Heart right ventricle (tissue), 16 donors: ENCODE measurements at regions not wholly inside any gene's neighbourhood (a gene's known extent, or its start where the extent isn't known, plus 50 kb on each side); places are given as distances from the start of the nearest gene placed in this dataset.

Source experiments
- ATAC-seq, 8 donors: fragments of 200-7000 bp; cut with Tn5 transposase; one replicate each; pipeline ENCODE4 v1.9.1; 2020; ENCODE audit warnings: mild to moderate bottlenecking in 8 of 8, moderate library complexity in 8 of 8, moderate number of reproducible peaks in 1 of 8
- DNase-seq, 2 donors: peaks; one replicate each; pipeline ENCODE4 v3.0.0-alpha.2; 2020
- H3K27ac ChIP-seq, 10 donors: fragments of 200-600 bp; sonication (generic) in 2 of 10; one replicate each; pipeline versions ENCODE4 v1.5.0 to v1.8.0; 2020 to 2022; ENCODE audit warnings: mild to moderate bottlenecking in 3 of 10
- H3K27me3 ChIP-seq, 7 donors: fragments of 200-600 bp; one replicate each; pipeline ENCODE4 v1.8.0; 2021 to 2022; ENCODE audit warnings: mild to moderate bottlenecking in 2 of 7
- H3K36me3 ChIP-seq, 9 donors: fragments of 200-600 bp; sonication (generic) in 1 of 9; one replicate each; pipeline versions ENCODE4 v1.5.0 to v1.8.0; 2020 to 2022; ENCODE audit warnings: mild to moderate bottlenecking in 2 of 9
- H3K4me1 ChIP-seq, 9 donors: fragments of 200-600 bp; sonication (generic) in 1 of 9; one replicate each; pipeline versions ENCODE4 v1.5.0 to v1.8.0; 2020 to 2022; ENCODE audit warnings: mild to moderate bottlenecking in 4 of 9
- H3K4me3 ChIP-seq, 10 donors: fragments of 200-600 bp; sonication (generic) in 2 of 10; one replicate each; pipeline versions ENCODE4 v1.5.0 to v1.8.0; 2020 to 2022; ENCODE audit warnings: mild to moderate bottlenecking in 7 of 10, moderate library complexity in 2 of 10
- H3K9me3 ChIP-seq, 11 donors: fragments of 200-600 bp in 10 of 11; sonication (generic) in 2 of 11; one replicate each; pipeline versions ENCODE4 v1.5.0 to v1.8.0; 2013 to 2022; ENCODE audit warnings: mild to moderate bottlenecking in 2 of 11, control low read depth in 1 of 11, moderate library complexity in 1 of 11
- WGBS, 2 donors: extraction: QIAGEN DNeasy Blood & Tissue Kit; methylation state at CpG; one replicate each; pipeline ENCODE4 v1.1.7; 2013; ENCODE audit warnings: inconsistent platforms in 1 of 2; 5-methylcytosine and 5-hydroxymethylcytosine counted together
- intact Hi-C, 10 donors: fragments of 100-400 bp; cut with DNase I; formaldehyde crosslinking; loops; one replicate each; pipeline versions ENCODE4 v1.11.1 to v1.14.2; 2022
- TF ChIP-seq, protein P1 (sequence below), 9 donors: fragments of 200-600 bp; sonication (generic) in 2 of 9; IDR thresholded peaks; one replicate each; pipeline versions ENCODE4 v1.5.0 to v1.8.0; 2021 to 2022; ENCODE audit warnings: antibody characterized with exemption in 9 of 9, mild to moderate bottlenecking in 5 of 9, moderate library complexity in 1 of 9
- donor health status: Arrhythmogenic right ventricular cardiomyopathy.
- donor health status: ischemic (EF 13 %, LVEDD 7.1; RV severe dilation, severe dysfunction).
- donor health status: healthy with polysubstance abuse.
- donor health status: DM: no; HTN: yes; CAD: no.
- donor health status: DM: no; HTN: no; CAD: no.
- donor health status: ischemic (EF 25% LVEDD 6.9; RV normal size, moderate dysfunction).
- donor health status: ischemic (EF 25% LVEDD 5.7; RV mildly dilated, moderate dysfunction).
- donor health status: healthy.
- donor health status: DM: yes; HTN: yes; CAD: no.
- donor health status: Ischemic cardiomyopathy.
- donor health status: ischemic (EF 35%, LVEDD 5.7; RV mildly dilated, moderate dysfunction).
- donor health status: nonischemic (EF 11% LVEDD 7.7; RV severe dilation, severe dysfunction).
- donor health status: DM: yes; HTN: yes; CAD: no.
- donor health status: PGD.
- donor health status: ischemic (EF 29% LVEDD 5.4; RV normal size, mild dysfunction).
- donor health status: nonischemic (EF 23%, LVEDD 6.1; RV moderate dilation, normal function).

DNA sequence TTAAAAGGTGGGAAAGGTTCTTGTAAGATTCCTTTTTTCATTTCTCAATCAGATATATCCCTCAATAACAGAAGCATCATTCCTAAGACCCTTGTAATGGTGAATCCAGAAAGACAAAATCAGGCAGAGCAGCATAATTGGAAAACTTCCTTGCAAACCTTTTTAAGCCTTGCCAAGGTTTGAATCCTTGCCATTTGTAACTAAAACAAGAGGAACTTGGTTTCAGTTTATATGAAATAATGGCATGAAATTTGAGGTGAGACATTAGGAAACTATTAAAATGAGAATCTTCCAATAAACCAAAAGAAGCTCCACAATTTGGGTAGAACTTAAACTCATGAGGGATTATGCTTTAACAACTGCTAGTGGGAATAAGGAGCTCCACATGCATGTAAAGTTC lies 384.7 kb upstream of the SMC2 start:
- TF ChIP-seq, protein P1, sequence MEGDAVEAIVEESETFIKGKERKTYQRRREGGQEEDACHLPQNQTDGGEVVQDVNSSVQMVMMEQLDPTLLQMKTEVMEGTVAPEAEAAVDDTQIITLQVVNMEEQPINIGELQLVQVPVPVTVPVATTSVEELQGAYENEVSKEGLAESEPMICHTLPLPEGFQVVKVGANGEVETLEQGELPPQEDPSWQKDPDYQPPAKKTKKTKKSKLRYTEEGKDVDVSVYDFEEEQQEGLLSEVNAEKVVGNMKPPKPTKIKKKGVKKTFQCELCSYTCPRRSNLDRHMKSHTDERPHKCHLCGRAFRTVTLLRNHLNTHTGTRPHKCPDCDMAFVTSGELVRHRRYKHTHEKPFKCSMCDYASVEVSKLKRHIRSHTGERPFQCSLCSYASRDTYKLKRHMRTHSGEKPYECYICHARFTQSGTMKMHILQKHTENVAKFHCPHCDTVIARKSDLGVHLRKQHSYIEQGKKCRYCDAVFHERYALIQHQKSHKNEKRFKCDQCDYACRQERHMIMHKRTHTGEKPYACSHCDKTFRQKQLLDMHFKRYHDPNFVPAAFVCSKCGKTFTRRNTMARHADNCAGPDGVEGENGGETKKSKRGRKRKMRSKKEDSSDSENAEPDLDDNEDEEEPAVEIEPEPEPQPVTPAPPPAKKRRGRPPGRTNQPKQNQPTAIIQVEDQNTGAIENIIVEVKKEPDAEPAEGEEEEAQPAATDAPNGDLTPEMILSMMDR (IDR thresholded peaks at IDR 0.05), result no peak
- no peaks in the 10 kb centered on the region for H3K36me3 ChIP-seq
- ATAC-seq, result no peak
- H3K27ac ChIP-seq, result no peak overlapping the region
- H3K4me3 ChIP-seq, result no peak overlapping the region
- no peak for DNase-seq
- no peaks in the 10 kb centered on the region for H3K27me3 ChIP-seq
- no peaks in the 10 kb centered on the region for H3K4me1 ChIP-seq
- intact Hi-C loops, result no loop called here
- H3K9me3 ChIP-seq, result peaks cover 0 to 37% (median 9%) of the 10 kb centered on the region in 11 donors

DNA sequence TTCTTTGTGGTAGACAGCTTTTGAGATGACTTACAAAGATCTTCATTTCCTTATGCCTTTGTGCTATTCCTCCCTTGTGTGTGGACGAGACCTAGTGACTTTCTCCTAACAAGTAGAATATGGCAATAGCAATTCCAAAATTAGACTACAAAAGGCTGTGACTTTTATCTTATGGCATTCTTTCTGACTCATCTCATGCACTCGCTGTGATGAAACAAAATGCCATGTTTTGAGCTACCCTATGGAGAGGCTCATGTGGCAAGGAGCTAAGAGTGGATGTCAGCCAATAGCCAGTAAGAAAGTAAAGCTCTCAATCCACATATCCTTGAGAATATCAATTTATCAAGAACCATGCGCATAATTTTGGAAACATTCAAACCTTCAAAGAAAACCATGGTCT lies 380.5 kb upstream of the SMC2 start:
- ATAC-seq (no peak), DNase-seq (no peak)
- Histone ChIP-seq H3K27ac (no peak overlapping the region), H3K4me1 (no peaks in the 10 kb centered on the region), H3K4me3 (no peak overlapping the region), H3K27me3 (no peaks in the 10 kb centered on the region), H3K36me3 (no peaks in the 10 kb centered on the region), H3K9me3 (peaks cover 0 to 38% (median 11%) of the 10 kb centered on the region in 11 donors)
- TF ChIP-seq, protein P1 (IDR thresholded peaks at IDR 0.05), result no peak
- 71 to 74% methylated on average over 3 of the region's 3 CpGs for WGBS, 2 donors
- intact Hi-C loops, result no loop called here

DNA sequence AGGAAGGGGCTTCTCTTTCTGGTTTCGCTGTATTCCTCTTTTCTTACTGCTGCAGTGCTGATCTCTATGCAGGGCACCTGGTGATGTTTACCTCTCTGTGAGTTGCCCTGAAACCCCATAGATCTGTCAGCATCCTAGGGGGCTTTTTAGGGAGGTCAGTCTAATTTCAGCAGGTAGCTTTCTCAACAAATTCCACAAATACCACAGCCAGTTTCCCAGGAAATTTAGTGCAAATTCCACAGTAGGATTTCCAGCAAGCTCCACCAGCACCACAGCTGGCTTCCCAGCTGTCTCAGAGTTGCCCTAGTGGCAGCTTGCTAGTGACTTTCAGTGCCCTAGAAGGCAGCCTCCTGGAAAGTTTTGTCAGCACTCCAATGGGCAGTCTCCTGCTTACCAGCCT lies 379.1 kb upstream of the SMC2 start:
- Histone ChIP-seq H3K27me3 (no peaks in the 10 kb centered on the region), H3K9me3 (peaks cover 0 to 38% (median 9%) of the 10 kb centered on the region in 11 donors), H3K36me3 (no peaks in the 10 kb centered on the region), H3K27ac (no peak overlapping the region), H3K4me3 (no peak overlapping the region), H3K4me1 (no peaks in the 10 kb centered on the region)
- intact Hi-C loops, result no loop called here
- 70 to 85% methylated on average over 1 of the region's 1 CpG for WGBS, 2 donors
- ATAC-seq, result no peak
- TF ChIP-seq, protein P1 (IDR thresholded peaks at IDR 0.05), result no peak
- no peak for DNase-seq

DNA sequence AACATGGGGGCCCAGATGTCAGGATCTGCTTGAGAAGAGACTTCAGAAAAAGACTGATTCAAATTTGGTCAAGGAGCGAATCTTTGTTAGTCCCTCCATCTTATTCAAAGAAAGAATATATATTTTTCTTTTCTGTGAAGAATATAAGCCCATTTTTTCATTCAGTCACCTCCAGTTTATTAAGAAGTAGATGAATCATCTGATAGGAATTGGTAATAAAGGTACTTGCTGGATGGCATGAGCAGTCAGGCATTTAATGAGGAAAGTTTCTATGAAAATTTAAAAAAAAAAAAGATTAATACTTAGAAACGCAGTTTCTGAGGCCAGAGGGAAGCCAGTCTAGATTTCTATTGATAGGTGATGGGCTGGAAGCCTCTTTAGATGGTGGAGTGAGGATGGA lies 373.1 kb upstream of the SMC2 start:
- no peaks in the 10 kb centered on the region for H3K27me3 ChIP-seq
- 77 to 82% methylated on average over 2 of the region's 2 CpGs for WGBS, 2 donors
- no peak overlapping the region for H3K4me3 ChIP-seq
- H3K4me1 ChIP-seq, result no peaks in the 10 kb centered on the region
- no peak overlapping the region for H3K27ac ChIP-seq
- H3K36me3 ChIP-seq, result no peaks in the 10 kb centered on the region
- TF ChIP-seq, protein P1 (IDR thresholded peaks at IDR 0.05), result no peak
- intact Hi-C loops, result no loop called here
- DNase-seq (no peak), ATAC-seq (no peak)
- H3K9me3 ChIP-seq, result peaks cover 0 to 5% (median 0%) of the 10 kb centered on the region in 11 donors

DNA sequence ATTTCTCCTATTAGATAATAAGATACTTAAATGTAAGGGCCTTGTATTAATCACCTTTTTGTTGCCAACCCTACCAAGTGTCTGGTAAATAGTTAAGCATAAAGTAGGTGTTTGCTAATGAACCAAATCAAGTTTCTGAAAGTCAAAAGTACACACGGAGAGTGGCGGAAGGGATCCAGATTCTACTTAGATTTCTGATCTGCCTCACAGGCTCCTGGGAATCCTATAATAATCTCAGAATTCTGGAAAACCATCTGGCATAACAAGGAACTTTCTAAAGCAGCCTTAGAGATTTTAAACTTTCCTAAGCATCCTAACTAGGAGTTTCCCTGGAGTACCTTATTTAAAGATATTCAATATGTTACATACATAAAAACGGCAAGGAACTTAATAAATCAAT lies 363.2 kb upstream of the SMC2 start:
- Histone ChIP-seq H3K27me3 (no peaks in the 10 kb centered on the region), H3K36me3 (no peaks in the 10 kb centered on the region), H3K9me3 (no peaks in the 10 kb centered on the region), H3K27ac (no peak overlapping the region), H3K4me3 (no peak overlapping the region), H3K4me1 (no peaks in the 10 kb centered on the region)
- TF ChIP-seq, protein P1 (IDR thresholded peaks at IDR 0.05), result no peak
- intact Hi-C loops, result no loop called here
- no peak for DNase-seq
- 65 to 67% methylated on average over 3 of the region's 3 CpGs for WGBS, 2 donors
- no peak for ATAC-seq
